NB4 (cell line): ENCODE measurements at regions not wholly inside any gene's neighbourhood (a gene's known extent, or its start where the extent isn't known, plus 50 kb on each side); places are given as distances from the start of the nearest gene placed in this dataset.

Experiments used
- MAX ChIP-seq: IDR thresholded peaks from 2 replicates; pipeline ENCODE4 v1.6.1; 2011; ENCODE audit warnings: low read depth, low read length
- TF ChIP-seq, protein P1 (sequence below): IDR thresholded peaks from one replicate; pipeline ENCODE4 v1.5.1; 2012; ENCODE audit warnings: low read depth, low read length

- TF ChIP-seq, protein P1, sequence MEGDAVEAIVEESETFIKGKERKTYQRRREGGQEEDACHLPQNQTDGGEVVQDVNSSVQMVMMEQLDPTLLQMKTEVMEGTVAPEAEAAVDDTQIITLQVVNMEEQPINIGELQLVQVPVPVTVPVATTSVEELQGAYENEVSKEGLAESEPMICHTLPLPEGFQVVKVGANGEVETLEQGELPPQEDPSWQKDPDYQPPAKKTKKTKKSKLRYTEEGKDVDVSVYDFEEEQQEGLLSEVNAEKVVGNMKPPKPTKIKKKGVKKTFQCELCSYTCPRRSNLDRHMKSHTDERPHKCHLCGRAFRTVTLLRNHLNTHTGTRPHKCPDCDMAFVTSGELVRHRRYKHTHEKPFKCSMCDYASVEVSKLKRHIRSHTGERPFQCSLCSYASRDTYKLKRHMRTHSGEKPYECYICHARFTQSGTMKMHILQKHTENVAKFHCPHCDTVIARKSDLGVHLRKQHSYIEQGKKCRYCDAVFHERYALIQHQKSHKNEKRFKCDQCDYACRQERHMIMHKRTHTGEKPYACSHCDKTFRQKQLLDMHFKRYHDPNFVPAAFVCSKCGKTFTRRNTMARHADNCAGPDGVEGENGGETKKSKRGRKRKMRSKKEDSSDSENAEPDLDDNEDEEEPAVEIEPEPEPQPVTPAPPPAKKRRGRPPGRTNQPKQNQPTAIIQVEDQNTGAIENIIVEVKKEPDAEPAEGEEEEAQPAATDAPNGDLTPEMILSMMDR: no peak
- TF ChIP-seq MAX: no peak
Measured at GRCh38 chr9:33633636-33634035, 109.6 kb downstream of the ANKRD18B start.
